SK-N-SH treated with all-trans-retinoic acid at 6 μM for 48 hours (cell line): ENCODE measurements at regions not wholly inside any gene's neighbourhood (a gene's known extent, or its start where the extent isn't known, plus 50 kb on each side); places are given as distances from the start of the nearest gene placed in this dataset.
"Not testable (repeated sequence)": the region's sequence is repeated elsewhere in the genome, so short reads cannot be mapped to it uniquely, and the experiment has no call there.

Source experiments
- ATAC-seq: fragments of 200-7000 bp; cut with Tn5 transposase; 3 replicates; pipeline ENCODE4 v1.9.1; 2020; ENCODE audit warnings: mild to moderate bottlenecking, moderate library complexity
- ARNTL ChIP-seq: fragments of 450-650 bp; formaldehyde crosslinking; IDR thresholded peaks from 2 replicates; pipeline ENCODE4 v1.5.0; 2020; ENCODE audit warnings: low read depth, mild to moderate bottlenecking, moderate library complexity, borderline replicate concordance
- BACH2 ChIP-seq: fragments of 250-450 bp; sonication (Bioruptor Pico); IDR thresholded peaks from 2 replicates; pipeline ENCODE4 v1.9.0; 2021; ENCODE audit warnings: mild to moderate bottlenecking, borderline replicate concordance
- CREB5 ChIP-seq: fragments of 250-450 bp; sonication (Bioruptor Pico); IDR thresholded peaks from 2 replicates; pipeline ENCODE4 v1.5.1; 2020; ENCODE audit warnings: low read depth, mild to moderate bottlenecking, moderate library complexity
- CSDC2 ChIP-seq: fragments of 250-450 bp; sonication (Bioruptor Pico); IDR thresholded peaks from 2 replicates; pipeline ENCODE4 v1.5.0; 2020; ENCODE audit warnings: mild to moderate bottlenecking, moderate library complexity
- ESRRG ChIP-seq: fragments of 250-450 bp; sonication (Bioruptor Pico); IDR thresholded peaks from 2 replicates; pipeline ENCODE4 v1.6.1; 2021; ENCODE audit warnings: mild to moderate bottlenecking
- GLIS3 ChIP-seq: fragments of 250-450 bp; sonication (Bioruptor Pico); IDR thresholded peaks from 2 replicates; pipeline ENCODE4 v1.5.0; 2020; ENCODE audit warnings: mild to moderate bottlenecking, moderate library complexity
- OSR1 ChIP-seq: fragments of 250-450 bp; sonication (Bioruptor Pico); IDR thresholded peaks from 2 replicates; pipeline ENCODE4 v1.8.0; 2022; ENCODE audit warnings: moderate library complexity, mild to moderate bottlenecking, inconsistent platforms
- PATZ1 ChIP-seq: fragments of 250-450 bp; sonication (Bioruptor Pico); IDR thresholded peaks from 2 replicates; pipeline ENCODE4 v1.8.0; 2020; ENCODE audit warnings: mild to moderate bottlenecking, moderate library complexity, borderline replicate concordance
- SNAI2 ChIP-seq: fragments of 250-450 bp; sonication (Bioruptor Pico); IDR thresholded peaks from 2 replicates; pipeline ENCODE4 v1.5.0; 2020; ENCODE audit warnings: mild to moderate bottlenecking, moderate library complexity
- TCF4 ChIP-seq: fragments of 250-450 bp; sonication (Bioruptor Pico); IDR thresholded peaks from 2 replicates; pipeline ENCODE4 v1.8.0; 2021; ENCODE audit warnings: mild to moderate bottlenecking, moderate library complexity, borderline replicate concordance
- TOX ChIP-seq: fragments of 250-450 bp; sonication (Bioruptor Pico); IDR thresholded peaks from 2 replicates; pipeline ENCODE4 v1.8.0; 2021; ENCODE audit warnings: mild to moderate bottlenecking, moderate library complexity, borderline replicate concordance
- TSHZ2 ChIP-seq: fragments of 250-450 bp; sonication (Bioruptor Pico); IDR thresholded peaks from 2 replicates; pipeline ENCODE4 v1.5.0; 2020; ENCODE audit warnings: mild to moderate bottlenecking, moderate library complexity
- ZC3H10 ChIP-seq: fragments of 250-450 bp; sonication (Bioruptor Pico); IDR thresholded peaks from 2 replicates; pipeline ENCODE4 v1.5.1; 2021; ENCODE audit warnings: mild to moderate bottlenecking, moderate library complexity
- ZFP3 ChIP-seq: fragments of 250-450 bp; sonication (Bioruptor Pico); IDR thresholded peaks from 2 replicates; pipeline ENCODE4 v1.5.0; 2020; ENCODE audit warnings: mild to moderate bottlenecking, moderate library complexity
- ZFP30 ChIP-seq: fragments of 450-650 bp; formaldehyde crosslinking; IDR thresholded peaks from 2 replicates; pipeline ENCODE4 v1.5.0; 2022; ENCODE audit warnings: mild to moderate bottlenecking, moderate library complexity
- ZNF565 ChIP-seq: fragments of 450-650 bp; formaldehyde crosslinking; conservative IDR thresholded peaks from 2 replicates; pipeline ENCODE4 v1.5.0; 2020; ENCODE audit warnings: low read depth, mild to moderate bottlenecking, moderate library complexity
- ZNF70 ChIP-seq: fragments of 450-650 bp; formaldehyde crosslinking; IDR thresholded peaks from 2 replicates; pipeline ENCODE4 v1.5.0; 2020; ENCODE audit warnings: mild to moderate bottlenecking, moderate library complexity

- no peak for TF ChIP-seq CSDC2
- no peak for ATAC-seq
Observed at GRCh38 chr1:233465745-233466343, 138.3 kb downstream of the MAP3K21 start.

GRCh38 chr1:233470741-233471499 lies 143.0 kb upstream of the KCNK1 start:
- ATAC-seq = no peak
- TF ChIP-seq BACH2 (CRISPR knock-in tag) (no peak), TSHZ2 (no peak), ZNF70 (CRISPR knock-in tag) (no peak), OSR1 (CRISPR knock-in tag) (no peak), ZFP30 (CRISPR knock-in tag) (no peak), ARNTL (CRISPR knock-in tag) (no peak), ZC3H10 (CRISPR knock-in tag) (no peak), ZFP3 (no peak), ESRRG (CRISPR knock-in tag) (no peak)

GRCh38 chr1:233471851-233472250 lies 142.1 kb upstream of the KCNK1 start:
- ATAC-seq = not testable (repeated sequence)

- not testable (repeated sequence) for ATAC-seq
Observed at GRCh38 chr1:233472796-233473195, 141.1 kb upstream of the KCNK1 start.

GRCh38 chr1:233473549-233474204 lies 140.2 kb upstream of the KCNK1 start:
- ATAC-seq = no peak
- TF ChIP-seq TSHZ2 (no peak), PATZ1 (CRISPR knock-in tag) (no peak), ARNTL (CRISPR knock-in tag) (no peak), CREB5 (CRISPR knock-in tag) (no peak), TOX (no peak), TCF4 (CRISPR knock-in tag) (no peak), ZFP30 (CRISPR knock-in tag) (no peak), GLIS3 (CRISPR knock-in tag) (no peak), SNAI2 (CRISPR knock-in tag) (no peak), ZNF565 (CRISPR knock-in tag) (no peak), ZFP3 (no peak)
